NCI-H1930 (cell line): ENCODE measurements at regions not wholly inside any gene's neighbourhood (a gene's known extent, or its start where the extent isn't known, plus 50 kb on each side); places are given as distances from the start of the nearest gene placed in this dataset.

Source experiments
- DNase-seq, 2 experiments: peaks; one replicate each; lab custom pipeline; 2025; lab: John Stamatoyannopoulos, UW

DNA sequence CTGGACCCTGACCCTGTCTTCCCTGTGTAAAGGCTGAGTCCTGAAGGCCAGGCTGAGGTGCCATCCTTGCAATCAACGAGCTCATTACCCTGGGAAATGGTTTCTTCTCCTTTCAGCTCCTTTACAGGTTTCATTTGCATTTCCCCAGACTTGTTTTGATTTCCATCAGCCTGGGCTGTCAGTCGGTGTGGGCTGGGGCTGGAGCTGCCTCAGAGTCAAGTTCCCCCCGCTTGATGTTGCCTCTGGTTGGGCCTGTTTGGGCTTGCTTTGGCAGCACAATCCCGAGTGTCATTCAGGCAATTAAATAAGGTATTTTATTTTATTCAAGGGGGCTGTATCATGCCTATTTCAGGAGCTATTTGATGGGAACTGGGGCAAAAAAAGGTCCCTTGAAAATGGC, 424.9 kb downstream of the INSC start:
- DNase-seq: no peak

DNA sequence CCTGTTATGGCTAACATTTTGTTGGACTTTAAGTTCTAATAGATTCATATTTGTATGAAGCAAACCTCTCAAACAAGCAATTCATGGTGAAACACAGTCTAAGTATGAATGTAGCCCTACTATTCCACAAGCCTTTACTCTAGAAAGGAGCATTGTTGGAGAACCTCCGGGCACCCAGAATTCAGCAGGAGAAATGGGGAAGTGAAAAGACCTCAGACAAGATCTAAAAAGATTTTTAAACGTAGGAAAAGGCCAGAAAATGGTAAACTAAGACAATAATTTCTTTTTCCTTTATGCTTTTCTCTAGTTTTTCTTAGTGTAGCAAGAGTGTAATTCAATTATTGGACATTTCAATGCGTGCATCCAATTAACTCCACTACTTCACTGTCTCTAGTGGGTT, 426.4 kb downstream of the INSC start:
- no peak for DNase-seq

DNA sequence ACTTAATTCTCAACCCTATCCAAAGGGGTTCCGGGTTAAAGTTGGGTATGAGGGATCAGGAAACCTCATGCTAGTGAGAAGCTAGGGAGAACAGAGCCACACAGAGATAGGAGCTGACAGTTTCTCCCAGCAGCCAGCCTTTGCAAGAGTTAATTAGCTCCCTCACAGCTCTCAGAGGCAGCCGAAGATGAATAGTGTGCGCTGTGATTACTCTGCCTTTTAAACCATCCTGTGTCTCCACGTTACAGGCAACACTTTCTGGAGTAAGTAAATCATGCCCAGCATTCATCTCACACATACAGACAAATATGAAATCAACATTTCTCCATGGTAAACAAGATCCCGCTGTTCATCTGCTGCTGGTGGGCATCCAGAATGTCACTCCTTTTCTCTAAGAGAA, 429.6 kb downstream of the INSC start:
- no peak for DNase-seq

DNA sequence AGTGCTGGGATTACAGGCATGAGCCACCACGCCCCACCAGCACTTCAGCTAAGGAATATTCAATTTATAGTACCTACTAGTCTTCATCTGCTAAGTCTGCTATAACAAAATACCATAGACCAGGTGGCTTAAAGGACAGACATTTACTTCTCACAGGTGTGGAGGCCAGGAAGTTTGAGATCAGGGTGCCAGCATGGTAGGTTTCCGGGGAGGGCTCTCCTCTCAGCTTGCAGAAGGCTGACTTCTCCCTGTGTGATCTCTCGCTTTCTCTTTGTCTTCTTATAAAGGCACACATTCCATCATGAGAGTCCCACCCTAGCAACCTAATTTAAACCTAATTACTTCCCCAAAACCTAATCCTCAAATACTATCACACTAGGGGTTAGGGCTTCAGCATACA, 433.0 kb downstream of the INSC start:
- DNase-seq: no peak

DNA sequence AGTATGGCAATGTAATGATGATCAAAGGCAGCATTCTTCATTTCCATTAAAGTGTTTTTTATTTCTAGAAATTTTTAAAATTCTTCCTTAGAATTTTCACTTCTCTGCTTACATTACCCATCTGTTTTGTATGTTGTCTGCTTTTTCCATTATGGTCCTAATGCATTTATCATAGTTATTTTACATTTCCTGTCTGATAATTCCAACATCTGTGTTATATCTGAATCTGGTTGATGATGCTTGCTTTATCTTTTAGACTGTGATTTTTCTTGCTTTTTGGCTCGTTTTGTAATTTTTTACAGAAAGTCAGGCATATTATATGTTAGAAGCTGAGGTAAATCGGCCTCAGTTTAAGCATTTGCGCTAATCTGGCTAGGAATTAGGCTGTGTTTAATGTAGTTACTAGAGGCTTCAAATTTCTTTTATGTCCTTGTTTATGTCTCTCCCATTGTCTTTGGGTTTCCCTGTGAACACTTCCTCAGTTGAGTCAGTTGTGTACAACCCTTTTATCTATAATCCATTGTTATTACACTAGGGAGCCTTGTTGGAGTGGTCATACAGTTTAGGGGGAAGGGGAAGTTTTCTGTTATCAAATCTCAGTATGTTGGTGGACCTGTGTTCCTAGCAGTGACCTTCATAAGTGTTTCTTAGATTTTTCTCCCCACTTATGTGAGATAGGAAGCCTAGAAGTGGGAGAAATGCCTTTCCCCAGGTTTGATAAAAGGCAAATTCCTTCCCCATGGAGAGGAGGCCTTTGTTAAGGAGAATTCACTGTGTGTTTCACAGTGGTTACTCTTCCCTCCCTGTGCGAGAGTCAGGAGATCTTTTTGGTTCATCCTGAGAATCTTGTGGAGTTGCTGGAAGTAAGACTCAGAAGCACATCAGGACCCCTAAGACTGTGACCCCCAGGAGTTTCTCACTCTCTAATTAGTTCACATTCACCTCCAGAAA, 437.5 kb downstream of the INSC start:
- no peak for DNase-seq

DNA sequence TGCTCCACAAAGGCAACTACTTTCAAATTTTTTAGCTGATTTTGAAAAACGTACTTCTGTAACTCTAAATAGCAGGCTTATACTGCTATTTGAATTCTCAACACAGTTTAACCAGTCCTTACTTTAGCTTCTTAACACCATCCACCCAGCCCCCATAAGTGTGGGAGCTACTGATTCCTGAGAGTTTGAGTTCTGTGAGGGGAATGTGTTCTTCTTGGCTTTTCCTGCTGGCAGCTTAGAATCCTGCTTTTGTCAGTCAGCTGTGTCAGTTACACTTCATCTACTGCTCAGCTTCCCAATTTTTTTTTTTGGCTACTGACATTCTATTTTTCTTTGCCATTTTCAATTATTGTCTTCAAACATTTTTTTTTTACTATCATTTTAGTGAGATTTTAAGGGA, 440.4 kb downstream of the INSC start:
- no peak for DNase-seq

DNA sequence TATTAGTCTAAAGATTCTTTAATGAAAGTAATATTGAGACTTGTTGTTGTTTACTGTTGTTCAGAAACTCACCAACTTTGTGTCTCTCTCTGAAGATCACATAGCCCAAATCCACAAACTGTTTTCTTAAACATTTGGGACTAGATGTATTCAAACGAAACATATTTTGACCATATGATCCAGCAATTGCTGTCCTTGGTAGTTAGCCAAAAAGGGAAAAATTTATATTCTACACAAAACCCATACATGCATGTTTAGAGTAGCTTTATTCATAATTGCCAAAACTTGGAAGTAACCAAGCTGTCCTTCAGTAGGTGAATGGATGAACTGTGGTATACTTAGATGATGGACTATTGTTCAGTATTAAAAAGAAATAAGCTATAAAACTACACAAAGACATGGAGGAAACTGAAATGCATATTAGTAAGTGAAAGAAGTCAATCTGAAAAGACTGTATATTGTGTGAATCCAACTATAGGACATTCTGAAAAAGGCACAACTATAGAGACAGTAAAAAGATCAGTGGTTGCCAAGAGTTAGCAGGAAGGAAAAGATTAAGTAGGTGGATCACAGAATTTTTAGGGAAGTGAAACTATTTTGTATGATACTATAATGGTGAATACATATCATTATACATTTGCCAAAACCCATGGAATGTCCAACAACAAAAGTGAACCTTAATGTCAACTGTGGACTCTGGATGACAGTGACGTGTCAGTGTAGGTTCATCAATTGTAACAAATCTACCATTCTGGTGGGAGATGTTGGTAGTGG, 442.9 kb downstream of the INSC start:
- no peak for DNase-seq

DNA sequence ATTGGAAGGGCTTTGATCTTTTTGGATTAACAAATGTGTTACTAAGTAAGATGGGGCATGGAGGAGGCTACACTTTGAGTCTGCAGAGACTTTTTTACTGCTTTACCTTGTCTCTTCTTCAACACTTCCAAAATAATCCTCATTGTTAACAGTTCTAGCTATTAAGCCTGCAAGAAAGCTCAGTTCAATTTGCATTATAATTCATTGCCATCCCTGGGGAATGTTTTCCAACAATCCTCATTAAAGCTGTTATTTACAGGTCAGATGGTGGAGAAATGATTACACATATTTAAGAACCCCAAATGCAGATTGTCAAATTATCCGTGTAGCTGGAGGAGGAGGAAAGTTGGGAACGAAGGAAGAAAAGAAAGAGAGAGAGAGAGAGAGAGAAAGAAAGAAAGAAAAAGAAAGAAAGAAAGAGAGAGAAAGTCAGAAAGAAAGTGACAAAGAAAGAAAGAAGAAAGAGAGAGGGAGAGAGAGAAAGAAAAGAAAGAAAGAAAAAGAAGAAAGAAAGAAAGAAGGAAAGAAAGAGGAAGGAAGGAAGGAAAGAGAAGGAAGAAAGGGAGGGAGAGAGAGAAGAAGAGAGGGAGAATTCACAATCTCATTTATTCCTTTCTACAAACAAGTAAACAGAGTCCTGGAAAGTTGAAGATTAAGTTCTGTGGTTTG, 443.9 kb downstream of the INSC start:
- no peak for DNase-seq

DNA sequence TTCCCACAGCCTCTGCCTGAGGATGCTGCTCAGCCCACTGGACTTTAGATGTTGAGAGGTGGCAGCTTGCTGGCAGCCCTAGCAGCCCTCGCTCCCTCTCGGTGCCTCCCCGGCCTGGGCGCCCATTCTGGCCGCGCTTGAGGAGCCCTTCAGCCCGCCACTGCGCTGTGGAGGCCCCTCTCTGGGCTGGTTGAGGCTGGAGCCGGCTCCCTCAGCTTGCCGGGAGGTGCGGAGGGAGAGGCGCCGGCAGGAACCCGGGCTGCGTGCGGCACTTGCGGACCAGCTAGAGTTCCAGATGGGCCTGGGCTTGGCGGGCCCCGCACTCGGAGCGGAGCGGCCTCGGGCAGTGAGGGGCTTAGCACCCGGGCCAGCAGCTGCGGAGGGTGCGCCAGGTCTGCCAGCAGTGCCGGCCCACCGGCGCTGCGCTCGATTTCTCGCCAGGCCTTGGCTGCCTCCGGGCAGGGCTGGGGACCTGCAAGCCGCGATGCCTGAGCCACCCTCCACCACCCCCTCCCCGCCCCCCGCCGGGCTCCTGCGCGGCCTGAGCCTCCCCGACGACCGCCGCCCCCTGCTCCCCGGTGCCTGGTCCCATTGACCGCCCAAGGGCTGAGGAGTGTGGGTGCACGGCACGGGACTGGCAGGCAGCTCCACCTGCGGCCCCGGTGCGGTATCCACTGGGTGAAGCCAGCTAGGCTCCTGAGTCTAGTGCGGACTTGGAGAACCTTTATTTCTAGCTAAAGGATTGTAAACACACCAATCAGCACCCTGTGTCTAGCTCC, 446.2 kb downstream of the INSC start:
- DNase-seq: no peak

DNA sequence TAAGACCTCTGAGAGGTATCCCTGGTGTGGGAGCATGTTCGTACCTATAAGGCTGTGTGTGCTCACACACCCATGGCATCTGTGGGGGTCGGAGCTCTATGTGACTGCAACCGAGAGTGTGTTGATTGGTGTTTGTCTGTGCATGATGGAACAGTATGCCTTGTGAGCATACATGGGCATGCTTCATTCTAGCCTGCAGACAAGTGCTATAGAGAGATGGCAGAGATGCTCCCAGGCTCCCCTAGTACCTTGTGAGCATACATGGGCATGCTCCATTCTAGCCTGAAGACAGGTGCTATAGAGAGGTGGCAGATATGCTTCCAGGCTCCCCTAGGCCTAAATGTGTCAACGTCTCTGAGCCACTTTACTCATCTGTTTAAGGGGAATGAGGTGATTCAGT, 447.5 kb downstream of the INSC start:
- no peak for DNase-seq

DNA sequence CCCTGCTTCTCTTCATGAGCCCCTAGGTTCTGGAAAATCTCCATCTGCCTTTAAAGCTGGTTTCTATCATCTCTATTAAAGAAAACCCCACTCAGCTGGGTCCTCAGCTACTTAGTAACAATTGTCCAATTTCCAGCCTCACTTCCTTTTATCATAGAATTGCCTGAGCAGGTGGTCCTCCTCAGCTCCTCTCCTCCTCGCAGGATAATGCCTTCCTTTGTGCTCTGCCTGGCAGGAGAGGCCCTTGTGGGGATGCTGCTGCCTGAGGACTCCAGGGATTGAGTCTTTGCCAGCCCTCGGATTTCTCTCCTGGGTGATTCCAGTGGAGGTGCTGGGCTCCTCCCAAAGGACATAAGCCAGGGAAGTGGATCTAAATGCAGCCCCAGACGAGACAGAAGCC, 448.3 kb downstream of the INSC start:
- no peak for DNase-seq

DNA sequence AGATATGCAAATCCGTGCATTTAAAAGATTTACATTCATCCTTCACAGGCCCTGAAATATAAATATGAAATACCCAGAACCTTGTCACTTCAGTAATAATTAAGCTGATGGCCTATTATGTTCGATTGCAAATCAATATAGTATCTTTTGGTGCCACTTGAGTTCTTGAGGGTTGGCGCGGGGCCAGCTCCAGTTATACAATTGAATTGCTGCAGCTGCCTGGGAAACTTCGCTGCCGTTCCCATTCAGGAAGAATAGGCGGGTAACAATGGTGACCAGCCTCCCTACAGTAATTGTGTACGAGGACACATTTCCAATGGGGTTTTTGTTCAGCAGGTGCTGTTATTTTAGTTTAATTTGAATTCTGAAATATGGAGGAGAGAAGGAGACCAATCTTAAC, 451.2 kb downstream of the INSC start:
- DNase-seq: peak; percentile 42 to 50

DNA sequence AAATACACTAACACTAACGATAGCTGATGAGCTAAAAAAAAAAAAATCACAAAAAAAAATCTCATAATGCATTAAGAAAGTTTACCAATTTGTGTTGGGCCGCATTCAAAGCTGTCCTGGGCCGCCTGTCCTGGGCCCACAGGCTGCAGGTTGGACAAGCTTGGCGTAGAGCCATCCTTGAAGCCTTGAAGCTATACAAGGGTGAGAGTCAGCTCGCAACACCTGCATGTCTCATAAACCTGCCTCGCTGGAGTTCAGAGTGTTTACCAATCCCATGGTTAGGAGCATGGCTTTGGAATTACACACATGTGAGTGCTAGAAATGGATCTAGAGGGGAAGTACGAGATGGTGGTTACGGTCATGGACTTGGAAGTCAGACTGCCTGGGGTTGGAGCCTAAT, 453.7 kb downstream of the INSC start:
- DNase-seq: no peak

DNA sequence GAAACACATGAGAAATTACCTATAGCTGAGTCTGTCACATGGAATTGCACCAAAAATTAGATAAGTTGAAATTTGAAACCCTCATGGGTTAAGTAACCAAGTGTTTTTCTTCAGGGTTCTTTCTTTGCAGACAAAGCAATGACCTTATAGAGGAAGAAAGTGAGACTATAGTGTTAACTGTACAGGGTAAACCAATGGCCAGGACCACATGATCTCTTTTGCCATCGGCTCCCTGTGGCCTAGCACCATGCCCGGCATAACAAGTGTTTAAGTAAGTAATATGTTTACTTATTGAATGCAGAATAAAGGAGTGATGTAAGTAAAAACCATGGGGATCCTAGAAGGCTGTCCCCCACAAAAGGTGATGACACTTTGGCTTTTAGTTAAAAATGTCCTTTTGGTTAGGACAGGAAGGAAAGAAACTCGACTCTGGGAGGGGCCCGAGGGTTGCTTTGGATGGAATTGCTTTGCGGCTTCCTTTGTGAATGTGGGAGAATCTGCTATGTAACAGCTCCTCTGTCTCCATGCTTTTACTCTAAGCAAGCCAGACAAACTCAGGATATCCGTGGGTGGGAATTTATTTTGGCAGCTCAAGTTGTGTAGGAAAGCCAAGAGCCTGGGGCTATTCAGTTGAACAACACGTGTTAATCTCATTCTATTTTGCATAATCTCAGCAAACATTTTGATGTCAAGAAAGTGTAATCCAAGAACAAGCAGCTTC, 454.7 kb downstream of the INSC start:
- no peak for DNase-seq

DNA sequence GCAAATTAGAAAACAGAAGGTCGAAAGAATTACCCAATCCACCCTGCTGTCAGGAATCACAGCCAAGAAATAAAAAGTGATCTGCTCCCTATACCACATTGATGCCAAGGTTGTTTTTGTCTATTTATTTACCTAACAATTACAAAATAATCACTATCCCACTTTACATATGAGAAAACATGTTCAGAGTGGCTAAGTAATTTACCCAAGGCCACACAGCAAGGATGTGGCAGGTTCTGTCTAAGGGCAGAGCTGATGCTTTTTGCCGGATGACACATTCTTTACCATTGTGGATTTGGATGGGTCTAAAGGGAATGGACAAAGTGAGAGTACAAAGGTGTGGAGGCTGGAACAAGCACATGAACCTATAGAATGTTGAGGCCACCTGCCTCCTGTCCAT, 460.7 kb downstream of the INSC start:
- DNase-seq: no peak

DNA sequence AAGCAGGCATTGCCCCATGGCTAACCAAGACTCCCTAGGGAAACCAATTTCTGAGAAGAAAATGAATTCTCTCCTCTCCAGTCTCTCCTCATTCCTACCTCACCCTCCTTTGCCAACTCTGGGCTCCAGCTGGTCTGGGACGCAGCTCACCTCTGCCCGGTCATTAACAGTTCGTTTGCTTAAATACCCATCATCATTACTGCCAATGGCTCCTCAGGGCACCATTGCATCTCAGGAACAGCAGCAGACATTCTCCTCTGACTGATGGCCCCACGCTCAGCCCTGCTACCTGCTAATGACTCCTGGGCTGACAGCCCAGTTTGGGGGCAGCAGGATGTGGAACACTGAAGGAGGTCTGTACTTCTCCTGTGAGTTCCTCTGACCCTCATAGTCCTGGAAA, 462.0 kb downstream of the INSC start:
- no peak for DNase-seq

DNA sequence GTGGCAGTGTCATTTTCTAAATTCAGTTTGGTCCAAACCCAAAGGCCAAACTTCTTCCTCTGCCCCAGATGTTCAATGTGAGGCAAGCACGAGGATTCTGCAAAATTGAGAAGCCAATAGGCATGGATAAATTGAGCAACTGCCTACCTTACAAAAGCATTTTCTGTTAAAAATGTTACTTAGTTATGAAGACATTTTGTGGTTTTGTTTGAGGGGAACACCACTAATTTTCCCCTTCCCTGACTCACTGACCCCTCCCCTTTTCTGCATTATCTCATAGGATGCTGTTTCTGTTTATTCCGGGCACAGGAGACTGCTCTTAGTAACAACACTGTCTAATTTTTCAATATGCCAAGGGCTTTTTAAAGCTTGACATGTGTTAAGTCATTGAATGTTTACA, 462.8 kb downstream of the INSC start:
- no peak for DNase-seq

DNA sequence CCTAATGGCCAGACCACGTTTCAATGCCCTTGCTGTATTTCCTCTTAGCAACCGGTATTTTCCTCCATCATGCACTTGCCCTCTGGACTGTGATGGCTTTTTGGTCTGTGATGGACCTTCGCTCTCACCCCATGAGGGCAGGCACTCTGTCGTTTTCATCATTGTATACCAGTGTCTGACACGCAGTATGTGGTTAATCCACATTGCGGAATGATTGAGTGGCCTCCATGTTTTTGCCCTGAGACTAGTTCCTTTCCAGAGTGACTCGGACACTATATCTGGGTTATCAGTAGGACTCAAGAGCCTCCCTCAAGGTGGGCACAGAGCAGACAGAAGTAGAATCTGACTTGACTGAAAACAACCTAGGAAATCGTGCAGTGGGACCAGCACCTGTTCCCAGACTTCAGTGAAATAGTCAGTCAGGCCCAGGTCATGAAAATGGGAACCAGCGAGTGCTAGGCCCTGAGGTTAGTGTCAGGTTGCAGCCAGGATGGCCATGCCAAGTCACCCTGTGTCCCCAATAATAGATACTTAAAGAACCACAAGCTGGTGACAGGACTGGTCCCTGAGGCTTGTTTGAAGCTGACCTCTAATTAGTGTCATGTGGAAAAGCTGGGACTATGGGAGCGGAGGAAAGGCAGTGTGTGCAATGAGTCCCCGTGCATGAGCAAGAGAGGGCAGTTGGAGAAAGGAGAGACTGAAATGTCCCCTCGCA, 464.7 kb downstream of the INSC start:
- no peak for DNase-seq

DNA sequence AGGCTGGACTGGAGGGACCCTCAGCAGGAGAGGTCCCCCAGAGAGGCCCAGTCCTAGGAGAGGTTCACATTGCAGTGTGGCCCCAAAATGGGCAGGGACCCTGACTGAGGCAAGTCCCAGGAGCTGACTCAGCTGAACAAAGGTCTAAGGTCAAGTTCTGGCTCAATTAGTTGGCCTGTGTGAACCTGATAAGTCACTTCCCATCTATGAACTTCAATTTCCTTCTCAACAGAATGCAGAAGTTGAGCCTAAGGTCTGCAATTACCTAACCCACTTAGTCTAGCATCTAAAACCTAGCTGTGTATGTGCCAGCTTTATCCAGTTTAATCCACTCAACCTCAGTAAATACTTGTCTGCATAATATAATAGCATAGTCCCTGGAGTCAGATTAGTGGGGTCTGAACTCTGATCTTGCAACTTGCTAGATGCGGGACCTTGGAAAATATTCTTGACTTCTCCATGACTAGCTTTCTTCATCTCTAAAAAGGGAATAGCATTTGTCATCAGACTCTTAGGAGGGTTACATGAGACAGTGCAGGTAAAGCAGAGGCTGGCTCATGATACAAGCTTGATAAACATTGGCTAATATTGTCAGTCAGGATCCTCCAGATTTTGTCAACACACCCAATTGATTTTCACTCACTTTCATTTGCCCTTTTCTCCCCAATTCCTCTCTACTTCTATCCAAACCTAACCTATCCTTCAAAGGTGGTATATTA, 465.5 kb downstream of the INSC start:
- no peak for DNase-seq

DNA sequence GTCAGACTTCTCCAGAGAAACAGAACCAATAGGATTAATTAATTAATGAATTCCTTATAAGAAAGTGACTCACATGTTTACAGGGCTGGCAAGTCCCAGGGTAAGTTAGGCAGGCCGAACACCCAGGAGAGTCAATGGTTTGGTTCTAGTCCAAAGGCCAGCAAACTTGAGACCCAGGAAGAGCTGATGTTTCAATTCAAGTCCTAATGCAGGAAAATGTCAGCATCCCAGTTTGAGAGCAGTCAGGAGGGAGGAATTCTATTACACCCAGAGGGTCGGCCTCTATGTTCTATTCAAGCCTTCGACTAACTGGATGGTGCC, 466.0 kb downstream of the INSC start:
- DNase-seq: no peak
